ENCODE measurements at regions not wholly inside any gene's neighbourhood (a gene's known extent, or its start where the extent isn't known, plus 50 kb on each side); places are given as distances from the start of the nearest gene placed in this dataset.

- H4K20me1 ChIP-seq (ENCODE audit: control insufficient read depth, insufficient read depth, low read length, poor library complexity, severe bottlenecking) = no peaks in the 10 kb centered on the region
- H3K4me3 Mint-ChIP-seq = no peak overlapping the region
- no peaks in the 10 kb centered on the region for H3K9me3 ChIP-seq (ENCODE audit: control extremely low read depth in 1 of 3, control insufficient read depth in 2 of 3, insufficient read depth in 1 of 3, low read length in 2 of 3)
- ChIA-PET POLR2A (no interaction called here), CTCF (no interaction called here)
- H3K27me3 Mint-ChIP-seq = no peaks in the 10 kb centered on the region
- no peak overlapping the region for H3K4me3 ChIP-seq (ENCODE audit: control extremely low read depth in 1 of 5, extremely low read depth in 1 of 5, insufficient read depth in 1 of 5, low read depth in 2 of 5, low read length in 4 of 5)
- no peaks in the 10 kb centered on the region for H3K4me1 ChIP-seq (ENCODE audit: control insufficient read depth in 2 of 2, insufficient read depth in 2 of 2, low read length in 2 of 2)
- H2AFZ ChIP-seq (ENCODE audit: insufficient read depth, low read depth, low read length, poor library complexity, severe bottlenecking) = no peak overlapping the region
- TF ChIP-seq EZH2 (IDR thresholded peaks at IDR 0.05; ENCODE audit: borderline replicate concordance, insufficient read depth, low read depth, low read length, poor library complexity, severe bottlenecking) (no peak), CTCF (IDR thresholded peaks at IDR 0.05) (no peak)
- H3K27ac Mint-ChIP-seq = no peak overlapping the region
- H3K9me3 Mint-ChIP-seq (ENCODE audit: insufficient read depth) = peaks cover under 1% of the 10 kb centered on the region
- H3K9ac ChIP-seq (ENCODE audit: low read length) = no peak overlapping the region
- intact Hi-C loops (cut with micrococcal nuclease) = no loop called here
- no peak overlapping the region for H3K27ac ChIP-seq (ENCODE audit: low read length in 2 of 2)
- ATAC-seq (ENCODE audit: low read depth) (no peak), DNase-seq (no peak)
- H3K36me3 ChIP-seq (replicated peaks in 1 of 2; ENCODE audit: control extremely low read depth in 1 of 2, control insufficient read depth in 1 of 2, extremely low read depth in 1 of 2, insufficient read depth in 2 of 2, low read length in 1 of 2) = no peaks in the 10 kb centered on the region
- H3K4me2 ChIP-seq (replicated peaks; ENCODE audit: low read depth, low read length, poor library complexity, severe bottlenecking) = no peak overlapping the region
- no peaks in the 10 kb centered on the region for H3K4me1 Mint-ChIP-seq
- H3K79me2 ChIP-seq (ENCODE audit: control insufficient read depth, insufficient read depth, low read length) = no peaks in the 10 kb centered on the region
- H3K27me3 ChIP-seq (replicated peaks in 1 of 4; ENCODE audit: control extremely low read depth in 1 of 4, control insufficient read depth in 3 of 4, insufficient read depth in 4 of 4, low read length in 3 of 4) = no peaks in the 10 kb centered on the region
These were observed 620.4 kb downstream of the STK39 start for GRCh38 chr2:167626961-167627360.

GRCh38 chr2:167626301-167626700 is 621.1 kb downstream of the STK39 start:
- H3K9me3 Mint-ChIP-seq (ENCODE audit: insufficient read depth) = peaks cover 2% of the 10 kb centered on the region
- H3K4me1 ChIP-seq (ENCODE audit: control insufficient read depth in 2 of 2, insufficient read depth in 2 of 2, low read length in 2 of 2) = no peaks in the 10 kb centered on the region
- WGBS (ENCODE audit: insufficient coverage) = no CpG with 5 or more reads among the region's 1 CpG
- H3K4me3 Mint-ChIP-seq = no peak overlapping the region
- no peak for DNase-seq
- H3K4me3 ChIP-seq (ENCODE audit: control extremely low read depth in 1 of 5, extremely low read depth in 1 of 5, insufficient read depth in 1 of 5, low read depth in 2 of 5, low read length in 4 of 5) = no peak overlapping the region
- H4K20me1 ChIP-seq (ENCODE audit: control insufficient read depth, insufficient read depth, low read length, poor library complexity, severe bottlenecking) = no peaks in the 10 kb centered on the region
- H3K9me3 ChIP-seq (ENCODE audit: control extremely low read depth in 1 of 3, control insufficient read depth in 2 of 3, insufficient read depth in 1 of 3, low read length in 2 of 3) = no peaks in the 10 kb centered on the region
- TF ChIP-seq EZH2 (IDR thresholded peaks at IDR 0.05; ENCODE audit: borderline replicate concordance, insufficient read depth, low read depth, low read length, poor library complexity, severe bottlenecking) (no peak), CTCF (IDR thresholded peaks at IDR 0.05) (no peak)
- intact Hi-C loops (cut with micrococcal nuclease) = no loop called here
- no peaks in the 10 kb centered on the region for H3K27me3 ChIP-seq (replicated peaks in 1 of 4; ENCODE audit: control extremely low read depth in 1 of 4, control insufficient read depth in 3 of 4, insufficient read depth in 4 of 4, low read length in 3 of 4)
- ChIA-PET CTCF (no interaction called here), POLR2A (no interaction called here)
- no peak for ATAC-seq (ENCODE audit: low read depth)
- no peaks in the 10 kb centered on the region for H3K27me3 Mint-ChIP-seq
- H2AFZ ChIP-seq (ENCODE audit: insufficient read depth, low read depth, low read length, poor library complexity, severe bottlenecking) = no peak overlapping the region
- H3K79me2 ChIP-seq (ENCODE audit: control insufficient read depth, insufficient read depth, low read length) = no peaks in the 10 kb centered on the region
- H3K4me1 Mint-ChIP-seq = no peaks in the 10 kb centered on the region
- H3K9ac ChIP-seq (ENCODE audit: low read length) = no peak overlapping the region
- no peak overlapping the region for H3K27ac Mint-ChIP-seq
- H3K27ac ChIP-seq (ENCODE audit: low read length in 2 of 2) = no peak overlapping the region
- H3K36me3 ChIP-seq (replicated peaks in 1 of 2; ENCODE audit: control extremely low read depth in 1 of 2, control insufficient read depth in 1 of 2, extremely low read depth in 1 of 2, insufficient read depth in 2 of 2, low read length in 1 of 2) = no peaks in the 10 kb centered on the region
- no peak overlapping the region for H3K4me2 ChIP-seq (replicated peaks; ENCODE audit: low read depth, low read length, poor library complexity, severe bottlenecking)
